OCI-LY7 (cell line): ENCODE measurements at regions not wholly inside any gene's neighbourhood (a gene's known extent, or its start where the extent isn't known, plus 50 kb on each side); places are given as distances from the start of the nearest gene placed in this dataset.
"Not testable (repeated sequence)": the region's sequence is repeated elsewhere in the genome, so short reads cannot be mapped to it uniquely, and the experiment has no call there.

Source experiments
- EZH2phosphoT487 ChIP-seq: fragments of 200-600 bp; sonication (generic); IDR thresholded peaks from 2 replicates; pipeline ENCODE4 v1.6.1; 2018; ENCODE audit warnings: low read depth, borderline replicate concordance, mild to moderate bottlenecking, mixed run types, antibody characterized with exemption, low read length, moderate library complexity, mixed read lengths
- TF ChIP-seq, protein P1 (sequence below): fragments of 200-600 bp; sonication (generic); conservative IDR thresholded peaks from 2 replicates; pipeline ENCODE4 v1.5.1; 2014; ENCODE audit warnings: mild to moderate bottlenecking, antibody characterized with exemption, low read length, moderate library complexity, mixed read lengths

DNA sequence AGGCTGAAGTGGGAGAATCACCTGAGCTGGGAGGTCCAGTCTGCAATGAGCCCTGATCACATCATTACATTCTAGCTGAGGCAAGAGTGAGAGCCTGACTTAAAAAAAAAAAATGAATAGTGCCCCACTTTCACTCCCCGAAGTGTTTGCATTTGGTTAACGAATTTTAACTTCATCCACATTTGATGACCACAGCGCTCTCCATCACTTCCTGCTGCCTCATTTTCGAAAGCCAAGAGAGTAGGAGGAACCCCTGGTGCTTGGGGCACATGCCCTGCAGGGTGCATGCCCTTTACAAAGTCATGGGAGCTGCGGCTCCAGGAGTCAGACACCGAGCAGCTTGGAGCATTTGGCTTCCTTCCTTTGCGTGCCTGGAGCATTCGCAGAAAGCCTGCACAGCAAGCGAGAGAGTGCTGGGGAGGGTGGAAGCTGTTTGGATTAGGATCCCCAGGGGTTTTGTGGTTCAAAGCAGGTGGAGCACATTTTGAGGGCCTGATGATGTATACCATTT lies 119.1 kb upstream of the METTL14 start:
- TF ChIP-seq, protein P1, sequence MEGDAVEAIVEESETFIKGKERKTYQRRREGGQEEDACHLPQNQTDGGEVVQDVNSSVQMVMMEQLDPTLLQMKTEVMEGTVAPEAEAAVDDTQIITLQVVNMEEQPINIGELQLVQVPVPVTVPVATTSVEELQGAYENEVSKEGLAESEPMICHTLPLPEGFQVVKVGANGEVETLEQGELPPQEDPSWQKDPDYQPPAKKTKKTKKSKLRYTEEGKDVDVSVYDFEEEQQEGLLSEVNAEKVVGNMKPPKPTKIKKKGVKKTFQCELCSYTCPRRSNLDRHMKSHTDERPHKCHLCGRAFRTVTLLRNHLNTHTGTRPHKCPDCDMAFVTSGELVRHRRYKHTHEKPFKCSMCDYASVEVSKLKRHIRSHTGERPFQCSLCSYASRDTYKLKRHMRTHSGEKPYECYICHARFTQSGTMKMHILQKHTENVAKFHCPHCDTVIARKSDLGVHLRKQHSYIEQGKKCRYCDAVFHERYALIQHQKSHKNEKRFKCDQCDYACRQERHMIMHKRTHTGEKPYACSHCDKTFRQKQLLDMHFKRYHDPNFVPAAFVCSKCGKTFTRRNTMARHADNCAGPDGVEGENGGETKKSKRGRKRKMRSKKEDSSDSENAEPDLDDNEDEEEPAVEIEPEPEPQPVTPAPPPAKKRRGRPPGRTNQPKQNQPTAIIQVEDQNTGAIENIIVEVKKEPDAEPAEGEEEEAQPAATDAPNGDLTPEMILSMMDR, result not testable (repeated sequence)
- TF ChIP-seq EZH2phosphoT487, result not testable (repeated sequence)
